NT2/D1 (cell line): ENCODE measurements at regions not wholly inside any gene's neighbourhood (a gene's known extent, or its start where the extent isn't known, plus 50 kb on each side); places are given as distances from the start of the nearest gene placed in this dataset.

Experiments used
- DNase-seq: peaks from one replicate; pipeline ENCODE4 v3.0.0-alpha.2; 2011; ENCODE audit warnings: low read depth, low spot score
- H3K27me3 ChIP-seq: 2 replicates; pipeline ENCODE4 v1.6.0; 2011; ENCODE audit warnings: mild to moderate bottlenecking; ENCODE audit not compliant: insufficient read length, insufficient read depth
- H3K36me3 ChIP-seq: 2 replicates; pipeline ENCODE4 v1.6.1; 2011; ENCODE audit warnings: mild to moderate bottlenecking, low read length, mixed read lengths; ENCODE audit not compliant: insufficient read depth, insufficient read length
- H3K4me1 ChIP-seq: 2 replicates; pipeline ENCODE4 v1.5.1; 2011; ENCODE audit not compliant: insufficient read depth, insufficient read length
- H3K4me3 ChIP-seq: 2 replicates; pipeline ENCODE4 v1.5.1; 2011; ENCODE audit warnings: low read depth; ENCODE audit not compliant: insufficient read length
- H3K9ac ChIP-seq: 2 replicates; pipeline ENCODE4 v1.6.0; 2011; ENCODE audit warnings: low read depth; ENCODE audit not compliant: insufficient read length
- H3K9me3 ChIP-seq: 2 replicates; pipeline ENCODE4 v1.5.1; 2011; ENCODE audit warnings: mild to moderate bottlenecking, low read length; ENCODE audit not compliant: insufficient read depth
- SUZ12 ChIP-seq: IDR thresholded peaks from 2 replicates; pipeline ENCODE4 v1.6.1; 2011; ENCODE audit not compliant: insufficient read length, insufficient read depth; ENCODE audit errors: extremely low read depth
- YY1 ChIP-seq: IDR thresholded peaks from 2 replicates; pipeline ENCODE4 v1.6.1; 2011; ENCODE audit not compliant: insufficient read length, insufficient read depth
- ZNF274 ChIP-seq: IDR thresholded peaks from 2 replicates; pipeline ENCODE4 v1.6.1; 2011; ENCODE audit warnings: mild to moderate bottlenecking, low read depth, low read length

DNA sequence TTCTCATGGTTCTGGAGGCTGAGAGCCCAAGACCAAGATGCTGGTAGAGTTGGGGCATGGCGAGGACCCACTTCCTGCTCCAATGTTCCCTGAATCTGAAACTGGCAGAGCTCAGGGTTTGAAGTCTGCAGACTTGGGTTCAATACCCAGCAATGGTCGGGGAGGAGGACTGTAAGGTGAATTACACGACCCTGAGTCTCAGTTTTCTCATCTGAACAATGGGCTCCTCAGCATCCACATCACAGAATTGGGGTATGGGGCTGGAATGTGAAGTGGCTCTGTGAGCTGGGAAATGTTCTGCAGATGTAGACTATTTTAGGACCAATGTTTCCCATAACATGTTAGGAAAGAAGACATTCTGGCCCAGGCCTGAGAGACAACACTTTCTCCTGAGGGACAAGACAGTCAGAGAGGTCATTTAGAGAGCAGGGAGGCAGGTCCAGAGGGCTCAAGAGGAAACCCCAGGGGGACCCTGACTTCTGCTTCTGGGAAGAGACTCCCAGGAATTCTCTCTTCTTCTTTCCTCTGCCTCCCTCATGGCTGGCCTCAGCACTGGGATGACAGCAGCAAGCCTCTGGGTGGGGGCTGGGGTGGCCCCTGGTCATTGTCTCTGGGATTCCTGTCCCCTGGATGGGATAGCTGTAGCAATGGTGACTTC lies 141.3 kb upstream of the PMEPA1 start:
- H3K9ac ChIP-seq: no peak overlapping the region
- TF ChIP-seq SUZ12: no peak
- TF ChIP-seq ZNF274: no peak
- TF ChIP-seq YY1: no peak
- no peaks in the 10 kb centered on the region for H3K9me3 ChIP-seq
- no peaks in the 10 kb centered on the region for H3K36me3 ChIP-seq
- H3K4me1 ChIP-seq: no peaks in the 10 kb centered on the region
- H3K27me3 ChIP-seq: no peaks in the 10 kb centered on the region
- DNase-seq: no peak
- no peak overlapping the region for H3K4me3 ChIP-seq

DNA sequence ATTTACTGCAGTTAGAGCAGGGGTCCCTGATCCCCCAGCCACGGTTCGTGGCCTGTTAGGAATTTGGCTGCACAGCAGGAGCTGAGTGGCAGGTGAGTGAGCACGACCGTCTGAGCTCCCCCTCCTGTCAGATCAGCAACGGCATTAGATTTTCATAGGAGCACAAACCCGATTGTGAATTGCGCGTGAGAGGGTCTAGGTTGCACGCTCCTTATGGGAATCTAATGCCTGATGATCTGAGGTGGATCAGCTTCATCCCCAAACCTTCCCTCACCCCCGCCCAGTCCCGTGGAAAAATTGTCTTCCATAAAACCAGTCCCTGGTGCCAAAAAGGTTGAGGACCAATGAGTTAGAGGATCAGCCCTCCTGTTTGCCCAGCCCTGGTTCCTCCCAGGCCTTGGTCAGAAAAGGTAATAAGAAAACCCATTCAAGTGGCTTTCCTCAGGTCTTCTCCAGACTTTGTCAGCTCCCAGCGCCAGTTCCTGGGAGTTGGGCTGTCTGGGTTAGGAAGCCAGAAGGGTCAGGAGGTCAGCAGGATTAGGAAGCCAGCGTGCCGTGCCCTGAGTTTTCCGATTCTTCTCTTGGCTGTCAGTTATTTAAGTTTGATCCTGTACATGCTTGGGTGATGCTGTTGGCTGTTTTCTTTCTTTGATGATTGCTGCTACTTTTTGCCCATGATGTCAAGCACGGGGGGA lies 139.9 kb upstream of the PMEPA1 start:
- TF ChIP-seq SUZ12 (no peak), ZNF274 (no peak), YY1 (no peak)
- no peak for DNase-seq
- Histone ChIP-seq H3K9ac (no peak overlapping the region), H3K27me3 (no peaks in the 10 kb centered on the region), H3K4me3 (no peak overlapping the region), H3K4me1 (peaks cover 2% of the 10 kb centered on the region), H3K36me3 (no peaks in the 10 kb centered on the region), H3K9me3 (no peaks in the 10 kb centered on the region)

DNA sequence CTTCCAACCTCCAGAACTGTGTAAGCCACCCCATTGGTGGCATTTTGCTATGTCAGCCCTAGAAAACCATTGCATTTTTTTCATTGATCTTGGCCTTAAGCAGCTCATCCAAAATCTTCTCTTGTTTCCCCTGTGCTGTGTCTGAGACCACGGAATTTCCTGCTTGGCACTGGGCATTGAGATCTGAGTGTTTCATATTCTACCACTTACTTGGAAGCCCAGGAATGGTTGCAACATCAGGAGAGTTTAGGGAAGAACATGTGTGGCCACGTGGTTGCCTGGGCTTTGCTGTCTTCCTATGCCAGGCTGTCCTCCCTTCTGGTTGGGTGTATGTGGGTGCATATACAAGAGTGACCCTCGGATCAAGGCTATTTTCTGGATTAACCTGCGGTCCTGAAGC lies 139.3 kb upstream of the PMEPA1 start:
- H3K9ac ChIP-seq: no peak overlapping the region
- TF ChIP-seq YY1: no peak
- TF ChIP-seq ZNF274: no peak
- no peak for TF ChIP-seq SUZ12
- no peak overlapping the region for H3K4me3 ChIP-seq
- H3K4me1 ChIP-seq: peaks cover 6% of the 10 kb centered on the region
- H3K36me3 ChIP-seq: no peaks in the 10 kb centered on the region
- no peak for DNase-seq
- H3K27me3 ChIP-seq: no peaks in the 10 kb centered on the region
- H3K9me3 ChIP-seq: no peaks in the 10 kb centered on the region

DNA sequence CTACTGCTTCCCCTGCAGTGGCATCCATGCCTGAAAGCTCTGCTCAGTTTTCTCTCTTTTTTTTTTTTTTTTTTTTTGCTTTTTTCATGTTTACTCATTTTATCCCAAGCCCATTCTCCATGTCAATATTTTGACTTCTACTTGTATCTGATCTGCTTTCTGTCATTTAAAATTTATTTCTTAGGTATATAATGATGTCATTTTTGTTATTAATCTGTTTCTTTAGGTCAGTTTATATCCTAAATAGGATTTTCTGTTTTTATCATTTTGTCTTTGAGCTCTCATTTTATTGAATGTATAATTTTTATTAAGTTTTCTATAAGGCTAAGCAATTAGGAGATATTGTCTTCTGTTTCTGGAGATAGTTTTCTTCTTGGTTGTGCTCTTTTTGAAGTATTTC lies 138.5 kb upstream of the PMEPA1 start:
- Histone ChIP-seq H3K9me3 (no peaks in the 10 kb centered on the region), H3K27me3 (no peaks in the 10 kb centered on the region), H3K4me1 (peaks cover 7% of the 10 kb centered on the region), H3K4me3 (no peak overlapping the region), H3K9ac (no peak overlapping the region), H3K36me3 (no peaks in the 10 kb centered on the region)
- TF ChIP-seq YY1: no peak
- no peak for TF ChIP-seq SUZ12
- no peak for TF ChIP-seq ZNF274
- DNase-seq: no peak

DNA sequence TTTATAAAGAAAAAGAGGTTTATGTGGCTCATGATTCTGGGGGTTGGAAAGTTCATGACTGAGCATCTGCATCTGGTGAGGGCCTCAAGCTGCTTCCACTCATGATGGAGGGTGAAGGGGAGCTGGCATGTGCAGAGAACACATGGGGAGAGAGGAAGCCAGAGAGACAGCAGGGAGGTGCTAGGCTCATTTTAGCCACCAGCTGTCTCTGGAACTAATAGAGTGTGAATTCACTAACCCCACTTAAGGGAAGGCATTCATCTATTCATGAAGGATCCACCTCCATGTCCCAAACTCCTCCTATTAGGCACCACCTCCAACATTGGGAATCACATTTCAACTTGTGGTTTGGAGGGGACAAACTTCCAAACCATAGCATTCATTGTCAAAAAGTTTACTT lies 137.3 kb upstream of the PMEPA1 start:
- H3K27me3 ChIP-seq: no peaks in the 10 kb centered on the region

DNA sequence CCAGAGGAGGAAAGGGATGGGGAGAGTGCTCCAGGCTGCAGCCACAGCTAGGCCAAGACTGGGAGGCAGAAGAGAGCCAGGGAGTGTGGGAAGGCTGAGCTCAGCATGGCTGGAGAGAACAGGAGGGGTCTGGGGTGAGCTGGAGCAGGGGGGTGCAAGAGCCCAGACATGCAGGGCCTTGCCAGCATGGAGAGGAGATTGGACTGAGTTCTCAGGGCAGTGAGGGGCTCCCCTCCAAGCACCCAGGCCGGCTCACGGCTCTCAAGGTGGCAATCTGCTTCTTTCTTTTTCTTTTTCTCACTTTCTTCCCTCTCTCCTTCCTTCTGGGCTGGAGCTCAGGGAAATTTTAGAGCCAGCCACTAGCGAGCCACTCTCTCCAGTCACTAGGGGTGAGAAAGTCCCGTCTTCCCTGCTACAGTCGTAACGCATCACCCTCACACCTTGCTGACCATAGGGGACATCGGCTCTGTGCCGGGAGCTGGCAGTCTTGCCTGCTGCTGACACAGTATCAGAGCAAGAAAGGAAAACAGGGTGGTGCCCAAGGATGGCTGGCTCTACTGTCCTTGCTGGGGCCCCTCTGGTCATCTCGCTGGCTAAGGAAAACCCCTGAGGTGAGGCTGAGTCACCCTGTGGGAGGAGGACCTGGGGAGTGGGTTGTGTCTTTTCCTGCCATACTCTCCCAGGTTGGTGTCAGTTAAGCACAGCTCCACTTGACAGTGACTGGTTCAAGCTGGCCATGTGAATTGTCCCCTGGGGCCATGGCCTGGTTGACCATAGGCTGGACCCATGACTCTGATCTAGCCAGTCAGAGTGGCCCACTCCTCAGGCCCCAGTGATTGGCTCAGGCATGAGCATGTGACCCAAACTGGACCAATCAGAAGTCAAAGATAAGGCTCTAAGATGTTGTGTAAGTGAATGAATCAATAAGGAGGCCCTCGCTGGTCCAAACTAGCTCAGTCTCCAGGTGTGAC lies 135.1 kb upstream of the PMEPA1 start:
- no peak for DNase-seq
- no peak for TF ChIP-seq YY1
- no peak for TF ChIP-seq SUZ12
- no peak for TF ChIP-seq ZNF274
- Histone ChIP-seq H3K27me3 (no peaks in the 10 kb centered on the region), H3K4me1 (peaks cover 7% of the 10 kb centered on the region), H3K4me3 (no peak overlapping the region), H3K36me3 (no peaks in the 10 kb centered on the region), H3K9ac (no peak overlapping the region), H3K9me3 (no peaks in the 10 kb centered on the region)

More for the DNA sequence above, 137.3 kb upstream of the PMEPA1 start:
- Histone ChIP-seq H3K9ac (no peak overlapping the region), H3K36me3 (no peaks in the 10 kb centered on the region), H3K4me1 (peaks cover 7% of the 10 kb centered on the region), H3K4me3 (no peak overlapping the region), H3K9me3 (no peaks in the 10 kb centered on the region)
- TF ChIP-seq YY1: no peak
- TF ChIP-seq SUZ12: no peak
- TF ChIP-seq ZNF274: no peak
- no peak for DNase-seq
